GM21423 (cell line): ENCODE measurements at regions not wholly inside any gene's neighbourhood (a gene's known extent, or its start where the extent isn't known, plus 50 kb on each side); places are given as distances from the start of the nearest gene placed in this dataset.
A peak's percentile ranks its signal among the peaks of the same experiment; 100 is the strongest.

Source experiments
- ATAC-seq: cut with Tn5 transposase; IDR thresholded peaks from one replicate; pipeline ENCODE4 v1.9.1; 2021; ENCODE audit warnings: mild to moderate bottlenecking, moderate library complexity; ENCODE audit not compliant: unreplicated experiment

- ATAC-seq, result no peak
Measured at GRCh38 chr1:48164571-48164970, 57.9 kb upstream of the SLC5A9 start.

- no peak for ATAC-seq
Measured at GRCh38 chr1:48160486-48161132, 61.9 kb upstream of the SLC5A9 start.

- no peak for ATAC-seq
Measured at GRCh38 chr1:48139275-48139674, 83.2 kb upstream of the SLC5A9 start.

GRCh38 chr1:48127735-48128685 is 94.5 kb upstream of the SLC5A9 start:
- no peak for ATAC-seq

- ATAC-seq, result no peak
Measured at GRCh38 chr1:48123647-48124046, 98.9 kb upstream of the SLC5A9 start.

GRCh38 chr1:48121955-48122354 is 100.6 kb upstream of the SLC5A9 start:
- ATAC-seq, result no peak

- no peak for ATAC-seq
Measured at GRCh38 chr1:48120621-48121020, 101.9 kb upstream of the SLC5A9 start.

GRCh38 chr1:48115835-48116234 is 106.7 kb upstream of the SLC5A9 start:
- no peak for ATAC-seq

GRCh38 chr1:48114596-48115382 is 107.7 kb upstream of the SLC5A9 start:
- no peak for ATAC-seq

- ATAC-seq, result no peak
Measured at GRCh38 chr1:48109390-48110013, 112.3 kb upstream of the TRABD2B start.

- no peak for ATAC-seq
Measured at GRCh38 chr1:48107516-48107915, 110.3 kb upstream of the TRABD2B start.

- ATAC-seq, result no peak
Measured at GRCh38 chr1:48106049-48106448, 108.9 kb upstream of the TRABD2B start.

- no peak for ATAC-seq
Measured at GRCh38 chr1:48105165-48105564, 108.0 kb upstream of the TRABD2B start.

GRCh38 chr1:48103495-48103894 is 106.3 kb upstream of the TRABD2B start:
- ATAC-seq, result no peak

GRCh38 chr1:48102766-48103165 is 105.6 kb upstream of the TRABD2B start:
- ATAC-seq, result no peak

- no peak for ATAC-seq
Measured at GRCh38 chr1:48099072-48099773, 102.0 kb upstream of the TRABD2B start.

- peak; percentile 97 for ATAC-seq
Measured at GRCh38 chr1:48093696-48094528, 96.7 kb upstream of the TRABD2B start.

GRCh38 chr1:48093147-48093546 is 96.0 kb upstream of the TRABD2B start:
- no peak for ATAC-seq

- no peak for ATAC-seq
Measured at GRCh38 chr1:48092401-48092800, 95.2 kb upstream of the TRABD2B start.
